Breast epithelium (tissue), 4 donors: ENCODE measurements at regions not wholly inside any gene's neighbourhood (a gene's known extent, or its start where the extent isn't known, plus 50 kb on each side); places are given as distances from the start of the nearest gene placed in this dataset.

Experiments used
- DNase-seq, 2 donors: peaks; one replicate each; pipeline ENCODE4 v3.0.0-alpha.2; 2019; ENCODE audit warnings: low spot score in 2 of 2
- H3K27ac ChIP-seq, 2 donors: fragments of 200-600 bp; sonication (generic) in 1 of 2; one replicate each; pipeline ENCODE4 v1.5.1; 2016 to 2019; ENCODE audit warnings: mild to moderate bottlenecking in 1 of 2
- H3K27me3 ChIP-seq, 2 donors: fragments of 200-600 bp; sonication (generic) in 1 of 2; one replicate each; pipeline versions ENCODE4 v1.5.1 to v1.6.0; 2017 to 2019; ENCODE audit warnings: control low read depth in 1 of 2, mild to moderate bottlenecking in 1 of 2
- H3K36me3 ChIP-seq: fragments of 200-600 bp; one replicate; pipeline ENCODE4 v1.5.1; 2019
- H3K4me1 ChIP-seq, 2 donors: fragments of 200-600 bp; sonication (generic); one replicate each; pipeline ENCODE4 v1.5.1; 2016 to 2019; ENCODE audit warnings: control low read depth in 1 of 2
- H3K4me3 ChIP-seq, 3 donors: fragments of 200-600 bp; sonication (generic); 1 replicate in 2 of 3; 2 replicates in 1 of 3; pipeline ENCODE4 v1.5.1; 2016 to 2019; ENCODE audit warnings: mild to moderate bottlenecking in 3 of 3, moderate library complexity in 2 of 3
- H3K9me3 ChIP-seq, 2 donors: fragments of 200-600 bp; sonication (generic) in 1 of 2; one replicate each; pipeline ENCODE4 v1.5.1; 2016 to 2019; ENCODE audit warnings: control low read depth in 1 of 2
- CTCF ChIP-seq, 3 donors: fragments of 450-650 bp; IDR thresholded peaks; one replicate each; pipeline ENCODE4 v1.5.1; 2016 to 2017; ENCODE audit warnings: antibody characterized with exemption in 3 of 3, mild to moderate bottlenecking in 3 of 3, moderate library complexity in 3 of 3
- POLR2A ChIP-seq: fragments of 450-650 bp; IDR thresholded peaks from one replicate; pipeline ENCODE4 v1.6.1; 2016; ENCODE audit warnings: antibody characterized with exemption, mild to moderate bottlenecking, moderate library complexity
- POLR2AphosphoS5 ChIP-seq, 3 donors: sonication (generic); formaldehyde crosslinking; IDR thresholded peaks; one replicate each; pipeline ENCODE4 v1.6.1; 2017; ENCODE audit warnings: antibody characterized with exemption in 3 of 3
- intact Hi-C: fragments of 100-400 bp; cut with DNase I; formaldehyde crosslinking; loops from one replicate; pipeline ENCODE4 v1.15.1; 2023; ENCODE audit warnings: low total_unique reads

GRCh38 chr15:36347272-36347858, 232.1 kb upstream of the CDIN1 start:
- DNase-seq = no peak
- H3K4me3 ChIP-seq = no peak overlapping the region
- H3K9me3 ChIP-seq = no peaks in the 10 kb centered on the region
- no peak overlapping the region for H3K27ac ChIP-seq
- intact Hi-C loops = loop anchor here (10.0 kb wide), 1 partner anchor 327 kb away; no protein-coding TSS in a partner anchor
- H3K27me3 ChIP-seq = no peaks in the 10 kb centered on the region
- no peak for TF ChIP-seq POLR2A
- no peak for TF ChIP-seq CTCF (IDR thresholded peaks at IDR 0.05)
- TF ChIP-seq POLR2AphosphoS5 (IDR thresholded peaks at IDR 0.05) = no peak
- H3K36me3 ChIP-seq = no peaks in the 10 kb centered on the region
- no peaks in the 10 kb centered on the region for H3K4me1 ChIP-seq

- Histone ChIP-seq H3K27me3 (no peaks in the 10 kb centered on the region), H3K4me1 (no peaks in the 10 kb centered on the region), H3K4me3 (no peak overlapping the region), H3K36me3 (no peaks in the 10 kb centered on the region), H3K27ac (peak overlapping the region in 1 of 2 donors; percentile 71), H3K9me3 (no peaks in the 10 kb centered on the region)
- no peak for DNase-seq
- no peak for TF ChIP-seq POLR2AphosphoS5 (IDR thresholded peaks at IDR 0.05)
- intact Hi-C loops = no loop called here
Observed at GRCh38 chr15:36356466-36356865, 223.0 kb upstream of the CDIN1 start.

GRCh38 chr15:36356978-36357601, 222.3 kb upstream of the CDIN1 start:
- no peak for DNase-seq
- TF ChIP-seq POLR2A = no peak
- H3K27ac ChIP-seq = peak overlapping the region in 1 of 2 donors; percentile 71
- no peaks in the 10 kb centered on the region for H3K27me3 ChIP-seq
- H3K36me3 ChIP-seq = no peaks in the 10 kb centered on the region
- H3K9me3 ChIP-seq = no peaks in the 10 kb centered on the region
- H3K4me3 ChIP-seq = no peak overlapping the region
- intact Hi-C loops = no loop called here
- H3K4me1 ChIP-seq = no peaks in the 10 kb centered on the region

GRCh38 chr15:36358094-36358493, 221.3 kb upstream of the CDIN1 start:
- no peak for DNase-seq
- TF ChIP-seq POLR2A (no peak), CTCF (IDR thresholded peaks at IDR 0.05) (no peak), POLR2AphosphoS5 (IDR thresholded peaks at IDR 0.05) (no peak)
- Histone ChIP-seq H3K36me3 (no peaks in the 10 kb centered on the region), H3K4me3 (no peak overlapping the region), H3K9me3 (no peaks in the 10 kb centered on the region), H3K27ac (no peak overlapping the region), H3K27me3 (no peaks in the 10 kb centered on the region), H3K4me1 (no peaks in the 10 kb centered on the region)
- intact Hi-C loops = no loop called here

- Histone ChIP-seq H3K4me3 (no peak overlapping the region), H3K27ac (no peak overlapping the region), H3K36me3 (no peaks in the 10 kb centered on the region), H3K9me3 (no peaks in the 10 kb centered on the region), H3K27me3 (no peaks in the 10 kb centered on the region), H3K4me1 (no peaks in the 10 kb centered on the region)
- TF ChIP-seq POLR2A (no peak), POLR2AphosphoS5 (IDR thresholded peaks at IDR 0.05) (no peak), CTCF (IDR thresholded peaks at IDR 0.05) (no peak)
- intact Hi-C loops = no loop called here
- no peak for DNase-seq
Observed at GRCh38 chr15:36358523-36358922, 220.9 kb upstream of the CDIN1 start.

GRCh38 chr15:36359286-36359685, 220.1 kb upstream of the CDIN1 start:
- no peaks in the 10 kb centered on the region for H3K9me3 ChIP-seq
- no peak for DNase-seq
- H3K4me1 ChIP-seq = no peaks in the 10 kb centered on the region
- no peaks in the 10 kb centered on the region for H3K36me3 ChIP-seq
- no peak overlapping the region for H3K27ac ChIP-seq
- no peak overlapping the region for H3K4me3 ChIP-seq
- H3K27me3 ChIP-seq = no peaks in the 10 kb centered on the region
- TF ChIP-seq POLR2A (no peak), CTCF (IDR thresholded peaks at IDR 0.05) (no peak), POLR2AphosphoS5 (IDR thresholded peaks at IDR 0.05) (no peak)
- intact Hi-C loops = no loop called here
